ENCODE measurements at regions not wholly inside any gene's neighbourhood (a gene's known extent, or its start where the extent isn't known, plus 50 kb on each side); places are given as distances from the start of the nearest gene placed in this dataset.

DNA sequence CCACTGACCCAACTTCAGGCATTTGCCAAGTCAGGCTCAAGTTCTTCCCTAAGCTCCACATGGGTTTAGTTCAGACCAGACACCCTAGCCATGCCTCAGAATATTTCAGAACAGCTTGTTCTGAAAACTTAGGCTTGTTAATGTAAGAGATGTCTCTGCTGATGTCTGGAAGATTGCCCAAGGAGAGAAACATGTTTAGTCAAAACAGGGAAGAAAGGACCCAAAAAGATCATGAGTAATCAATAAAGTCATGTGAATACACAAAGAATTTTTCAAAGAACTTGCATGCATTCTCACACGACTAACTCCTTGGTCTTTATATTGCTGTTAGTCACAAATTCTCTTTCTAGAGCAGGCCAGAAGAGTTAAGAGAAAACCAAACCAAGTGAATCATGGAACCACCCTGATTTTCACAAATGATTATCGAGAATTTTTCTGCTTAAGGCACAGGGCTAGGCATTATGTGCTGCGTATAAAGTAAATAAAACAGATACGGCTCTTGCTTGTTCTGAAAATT lies 158.1 kb upstream of the HMHB1 start:
- H3K4me3 Mint-ChIP-seq: no peak overlapping the region
- no peaks in the 10 kb centered on the region for H3K27me3 Mint-ChIP-seq (ENCODE audit: insufficient read depth)
- H3K27ac Mint-ChIP-seq: no peak overlapping the region
- DNase-seq: no peak
- H3K36me3 Mint-ChIP-seq (ENCODE audit: low read depth): peaks cover 5% of the 10 kb centered on the region; the same call in 1 of the 2 replicates
- H3K4me1 Mint-ChIP-seq (ENCODE audit: low read depth): peaks cover 20% of the 10 kb centered on the region
- no peaks in the 10 kb centered on the region for H3K9me3 Mint-ChIP-seq
- no peak for TF ChIP-seq CTCF (IDR thresholded peaks at IDR 0.05)

- DNase-seq: no peak
- Mint-ChIP-seq H3K27me3 (ENCODE audit: insufficient read depth) (no peaks in the 10 kb centered on the region), H3K9me3 (no peaks in the 10 kb centered on the region), H3K4me3 (no peak overlapping the region), H3K27ac (no peak overlapping the region), H3K36me3 (ENCODE audit: low read depth) (peaks cover 5% of the 10 kb centered on the region; the same call in 1 of the 2 replicates), H3K4me1 (ENCODE audit: low read depth) (peaks cover 20% of the 10 kb centered on the region)
- no peak for TF ChIP-seq CTCF (IDR thresholded peaks at IDR 0.05)
These were observed 158.7 kb upstream of the HMHB1 start for GRCh38 chr5:143653256-143653655.

- DNase-seq: no peak
- TF ChIP-seq CTCF (IDR thresholded peaks at IDR 0.05): no peak
- Mint-ChIP-seq H3K36me3 (ENCODE audit: low read depth) (peaks cover 5% of the 10 kb centered on the region; the same call in 1 of the 2 replicates), H3K27ac (no peak overlapping the region), H3K27me3 (ENCODE audit: insufficient read depth) (no peaks in the 10 kb centered on the region), H3K4me3 (no peak overlapping the region), H3K9me3 (no peaks in the 10 kb centered on the region), H3K4me1 (ENCODE audit: low read depth) (peaks cover 30% of the 10 kb centered on the region)
These were observed 159.8 kb upstream of the HMHB1 start for GRCh38 chr5:143652108-143652700.

DNA sequence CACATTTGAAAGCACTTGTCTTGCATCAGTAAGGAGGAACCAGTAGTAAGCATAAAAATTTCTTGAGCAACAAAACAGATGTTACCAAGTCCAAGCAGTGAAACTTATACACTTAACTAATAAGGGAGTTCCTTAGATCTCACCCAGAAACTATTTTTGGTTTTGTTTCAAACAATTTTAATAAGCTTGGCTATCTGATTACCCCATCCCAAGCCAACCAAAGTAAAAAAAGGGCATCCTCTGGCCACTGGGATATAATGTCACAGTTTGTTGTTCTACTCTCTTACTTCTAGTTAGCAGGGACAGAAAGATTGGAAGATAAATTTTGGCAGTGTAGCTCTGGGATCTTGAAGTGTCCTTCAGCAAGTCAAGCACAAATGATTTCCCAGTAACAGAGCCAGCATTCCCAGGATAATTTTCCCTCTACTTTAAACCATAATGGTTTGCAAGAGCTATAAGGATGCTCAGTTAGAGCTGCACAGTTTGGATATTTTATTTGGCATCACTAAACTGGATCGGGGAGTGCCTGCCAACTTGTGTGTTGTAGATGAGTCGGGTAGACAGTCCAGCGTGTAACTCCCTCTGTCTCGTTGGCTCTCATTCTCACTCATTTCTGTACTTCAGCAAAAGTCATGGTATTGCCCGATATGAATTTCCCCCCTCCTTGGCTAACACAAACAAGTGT lies 161.9 kb upstream of the HMHB1 start:
- Mint-ChIP-seq H3K27me3 (ENCODE audit: insufficient read depth) (no peaks in the 10 kb centered on the region), H3K4me1 (ENCODE audit: low read depth) (peaks cover 30% of the 10 kb centered on the region), H3K36me3 (ENCODE audit: low read depth) (peaks cover 5% of the 10 kb centered on the region; the same call in 1 of the 2 replicates), H3K9me3 (no peaks in the 10 kb centered on the region), H3K4me3 (no peak overlapping the region), H3K27ac (no peak overlapping the region)
- no peak for DNase-seq
- no peak for TF ChIP-seq CTCF (IDR thresholded peaks at IDR 0.05)

- DNase-seq: no peak
- Mint-ChIP-seq H3K36me3 (ENCODE audit: low read depth) (peaks cover under 1% of the 10 kb centered on the region; the same call in 1 of the 2 replicates), H3K9me3 (no peaks in the 10 kb centered on the region), H3K4me3 (no peak overlapping the region), H3K27me3 (ENCODE audit: insufficient read depth) (no peaks in the 10 kb centered on the region), H3K4me1 (ENCODE audit: low read depth) (peaks cover 29% of the 10 kb centered on the region), H3K27ac (no peak overlapping the region)
- peak; percentile 53 for TF ChIP-seq CTCF (IDR thresholded peaks at IDR 0.05)
These were observed 163.3 kb upstream of the HMHB1 start for GRCh38 chr5:143648696-143649095.
